Lower lobe of right lung (tissue), 2 donors: ENCODE measurements at regions not wholly inside any gene's neighbourhood (a gene's known extent, or its start where the extent isn't known, plus 50 kb on each side); places are given as distances from the start of the nearest gene placed in this dataset.

Experiments used
- ATAC-seq, 2 donors: fragments of 200-7000 bp; cut with Tn5 transposase; one replicate each; pipeline ENCODE4 v1.9.1; 2020 to 2022; ENCODE audit warnings: mild to moderate bottlenecking in 2 of 2, moderate library complexity in 2 of 2
- DNase-seq: peaks from one replicate; pipeline ENCODE4 v3.0.0-alpha.2; 2020
- H3K27ac ChIP-seq: fragments of 200-600 bp; one replicate; pipeline ENCODE4 v1.8.0; 2022
- H3K27me3 ChIP-seq: fragments of 200-600 bp; one replicate; pipeline ENCODE4 v1.8.0; 2022; ENCODE audit warnings: low read depth
- H3K36me3 ChIP-seq: fragments of 200-600 bp; one replicate; pipeline ENCODE4 v1.8.0; 2022; ENCODE audit warnings: mild to moderate bottlenecking
- H3K4me1 ChIP-seq: fragments of 200-600 bp; one replicate; pipeline ENCODE4 v1.8.0; 2022
- H3K4me3 ChIP-seq: fragments of 200-600 bp; one replicate; pipeline ENCODE4 v1.8.0; 2022; ENCODE audit warnings: mild to moderate bottlenecking
- H3K9me3 ChIP-seq: fragments of 200-600 bp; one replicate; pipeline ENCODE4 v1.8.0; 2022
- CTCF ChIP-seq: fragments of 200-600 bp; IDR thresholded peaks from one replicate; pipeline ENCODE4 v1.8.0; 2022; ENCODE audit warnings: antibody characterized with exemption, mild to moderate bottlenecking
- intact Hi-C: fragments of 100-400 bp; cut with DNase I; formaldehyde crosslinking; loops from one replicate; pipeline ENCODE4 v1.11.0; 2022
- donor health status: DM: no; HTN: yes; CAD: no; lungs with severe emphysema.

DNA sequence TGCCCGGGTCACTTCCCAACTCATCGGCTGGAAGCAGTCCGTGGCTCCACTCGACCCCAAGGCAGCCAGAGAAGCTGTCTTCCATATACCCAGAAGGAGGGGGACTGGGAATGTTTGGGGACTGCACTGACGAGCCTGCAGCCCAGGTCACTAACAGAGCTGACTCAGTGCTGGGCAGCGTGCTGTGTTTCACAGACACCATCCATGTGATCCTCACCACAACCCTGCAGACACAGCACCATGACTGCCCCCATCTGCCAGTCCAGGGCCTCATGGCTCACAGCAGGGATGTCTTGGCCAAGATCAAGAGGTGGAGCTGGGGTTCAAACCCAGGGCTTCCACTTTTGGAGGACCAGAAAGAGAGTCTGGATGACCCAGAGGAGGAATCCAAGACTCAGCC lies 67.9 kb downstream of the KLHDC7A start:
- Histone ChIP-seq H3K4me3 (no peak overlapping the region), H3K36me3 (no peaks in the 10 kb centered on the region), H3K9me3 (peaks cover under 1% of the 10 kb centered on the region), H3K4me1 (no peaks in the 10 kb centered on the region), H3K27me3 (peaks cover 30% of the 10 kb centered on the region), H3K27ac (no peak overlapping the region)
- DNase-seq (no peak), ATAC-seq (no peak)
- intact Hi-C loops = no loop called here
- TF ChIP-seq CTCF = no peak

DNA sequence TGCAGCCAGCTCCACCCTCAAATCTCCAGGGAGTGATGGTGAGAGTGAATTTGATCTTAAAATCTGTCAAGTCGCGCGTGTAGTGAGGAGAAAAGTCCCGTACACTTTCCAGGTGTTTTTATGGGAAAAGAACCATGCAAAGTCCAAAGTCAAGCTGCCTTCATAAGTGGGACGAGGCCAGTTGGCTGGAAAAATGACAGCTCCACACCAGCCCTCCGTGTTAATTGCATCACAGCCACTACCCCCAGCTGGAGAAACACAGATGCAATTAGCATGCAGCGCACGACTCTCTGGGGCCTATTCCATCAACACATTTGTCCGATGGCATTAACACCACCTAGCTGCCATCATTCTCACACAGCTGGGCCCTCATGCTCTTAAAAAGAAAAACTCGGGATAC lies 68.4 kb downstream of the KLHDC7A start:
- intact Hi-C loops = no loop called here
- Histone ChIP-seq H3K27me3 (peaks cover 30% of the 10 kb centered on the region), H3K36me3 (no peaks in the 10 kb centered on the region), H3K4me3 (no peak overlapping the region), H3K27ac (no peak overlapping the region), H3K4me1 (no peaks in the 10 kb centered on the region), H3K9me3 (no peaks in the 10 kb centered on the region)
- DNase-seq (no peak), ATAC-seq (no peak)
- TF ChIP-seq CTCF = no peak

DNA sequence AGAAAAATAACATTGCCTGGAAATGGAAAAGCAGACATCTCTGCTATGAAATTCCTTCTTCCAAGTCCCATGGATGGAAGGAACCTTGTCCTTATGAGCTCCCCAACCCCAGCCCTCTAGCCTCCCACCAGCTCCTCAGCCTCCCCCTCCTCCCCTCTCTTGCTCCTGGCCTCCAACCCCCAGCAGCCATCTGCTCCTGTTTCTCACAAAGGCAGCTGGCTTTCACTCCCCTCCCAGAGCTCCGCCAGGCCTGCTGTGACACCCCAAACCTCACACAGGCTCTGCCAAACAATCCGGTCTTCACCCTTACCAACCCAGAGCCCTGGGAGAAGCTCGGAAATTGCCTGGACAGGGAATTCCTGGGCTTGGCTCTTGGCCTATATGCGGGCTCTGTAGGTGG lies 69.2 kb downstream of the KLHDC7A start:
- peaks cover 28% of the 10 kb centered on the region for H3K27me3 ChIP-seq
- H3K27ac ChIP-seq = no peak overlapping the region
- TF ChIP-seq CTCF = no peak
- DNase-seq (no peak), ATAC-seq (no peak)
- no peaks in the 10 kb centered on the region for H3K36me3 ChIP-seq
- no peaks in the 10 kb centered on the region for H3K4me1 ChIP-seq
- H3K4me3 ChIP-seq = no peak overlapping the region
- no peaks in the 10 kb centered on the region for H3K9me3 ChIP-seq
- intact Hi-C loops = no loop called here

GRCh38 chr1:18552631-18553030 lies 71.9 kb downstream of the KLHDC7A start:
- TF ChIP-seq CTCF = no peak
- Histone ChIP-seq H3K9me3 (no peaks in the 10 kb centered on the region), H3K27me3 (peaks cover 35% of the 10 kb centered on the region), H3K27ac (no peak overlapping the region), H3K4me3 (no peak overlapping the region), H3K36me3 (no peaks in the 10 kb centered on the region), H3K4me1 (peaks cover 2% of the 10 kb centered on the region)
- no peak for ATAC-seq
- intact Hi-C loops = no loop called here
- no peak for DNase-seq

GRCh38 chr1:18553388-18553787 lies 72.7 kb downstream of the KLHDC7A start:
- Histone ChIP-seq H3K4me1 (peaks cover 7% of the 10 kb centered on the region), H3K9me3 (no peaks in the 10 kb centered on the region), H3K4me3 (no peak overlapping the region), H3K27ac (no peak overlapping the region), H3K36me3 (no peaks in the 10 kb centered on the region), H3K27me3 (peaks cover 43% of the 10 kb centered on the region)
- intact Hi-C loops = no loop called here
- ATAC-seq (no peak), DNase-seq (no peak)
- TF ChIP-seq CTCF = no peak

- intact Hi-C loops = no loop called here
- DNase-seq = no peak
- Histone ChIP-seq H3K9me3 (no peaks in the 10 kb centered on the region), H3K27me3 (peaks cover 50% of the 10 kb centered on the region), H3K36me3 (no peaks in the 10 kb centered on the region), H3K4me3 (no peak overlapping the region), H3K4me1 (peaks cover 7% of the 10 kb centered on the region), H3K27ac (no peak overlapping the region)
- ATAC-seq = no peak
- TF ChIP-seq CTCF = no peak
These were observed 73.4 kb downstream of the KLHDC7A start for GRCh38 chr1:18554099-18554498.
